SK-MEL-5 (cell line): ENCODE measurements at regions not wholly inside any gene's neighbourhood (a gene's known extent, or its start where the extent isn't known, plus 50 kb on each side); places are given as distances from the start of the nearest gene placed in this dataset.
"Not testable (repeated sequence)": the region's sequence is repeated elsewhere in the genome, so short reads cannot be mapped to it uniquely, and the experiment has no call there.

Source experiments
- DNase-seq: peaks from one replicate; pipeline ENCODE4 v3.0.0-alpha.2; 2016; ENCODE audit warnings: low read depth, low spot score
- in situ Hi-C: cut with HindIII; loops from 2 replicates; pipeline ENCODE4 v1.10.0; 2016; ENCODE audit warnings: low sequenced_read_pairs, high pct_unique_total_duplicates, low pct_unique_long_range_greater_than_20kb

DNA sequence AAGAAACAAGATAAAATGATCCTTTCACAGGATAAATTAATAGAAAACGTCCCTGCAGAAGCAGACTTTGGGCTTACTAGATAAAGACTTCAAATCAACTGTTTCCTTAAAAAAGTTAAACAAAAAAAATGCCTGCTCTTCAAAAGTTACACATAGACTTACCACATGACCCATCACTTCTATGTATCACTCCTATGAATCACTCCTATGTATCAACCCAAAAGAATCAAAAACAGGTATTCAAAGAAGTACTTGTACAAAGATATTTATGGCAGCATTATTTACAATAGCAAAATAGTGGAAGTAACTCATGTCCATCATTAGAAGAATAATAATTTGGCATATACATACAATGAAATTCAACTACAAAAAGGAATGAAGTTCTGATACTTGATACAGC is 56.3 kb upstream of the PRDM9 start:
- no peak for DNase-seq

GRCh38 chr5:23450187-23450586 is 57.2 kb upstream of the PRDM9 start:
- in situ Hi-C loops = no loop called here
- DNase-seq = peak; percentile 73

More for the DNA sequence above, 56.3 kb upstream of the PRDM9 start:
- in situ Hi-C loops = no loop called here

DNA sequence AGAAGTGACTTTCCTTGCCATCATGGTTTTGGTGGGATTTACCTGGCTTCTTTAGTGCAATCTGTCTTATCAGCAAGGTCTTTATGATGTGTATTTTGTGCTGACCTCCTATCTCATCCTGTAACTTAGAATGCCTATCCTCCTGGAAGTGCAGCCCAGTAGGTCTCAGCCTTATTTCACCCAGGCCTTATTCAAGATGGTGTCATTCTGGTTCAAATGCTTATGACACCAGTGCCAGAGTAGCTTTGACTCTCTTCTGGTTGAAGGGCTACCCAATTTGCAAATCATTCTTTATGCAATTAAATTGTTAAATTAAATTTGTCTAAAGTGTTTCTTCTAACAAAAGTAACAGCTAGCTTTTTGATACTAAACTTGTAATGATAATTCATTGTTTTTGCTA is 58.8 kb upstream of the PRDM9 start:
- in situ Hi-C loops = no loop called here
- DNase-seq = no peak

GRCh38 chr5:23446424-23446823 is 61.0 kb upstream of the PRDM9 start:
- in situ Hi-C loops = no loop called here
- no peak for DNase-seq

DNA sequence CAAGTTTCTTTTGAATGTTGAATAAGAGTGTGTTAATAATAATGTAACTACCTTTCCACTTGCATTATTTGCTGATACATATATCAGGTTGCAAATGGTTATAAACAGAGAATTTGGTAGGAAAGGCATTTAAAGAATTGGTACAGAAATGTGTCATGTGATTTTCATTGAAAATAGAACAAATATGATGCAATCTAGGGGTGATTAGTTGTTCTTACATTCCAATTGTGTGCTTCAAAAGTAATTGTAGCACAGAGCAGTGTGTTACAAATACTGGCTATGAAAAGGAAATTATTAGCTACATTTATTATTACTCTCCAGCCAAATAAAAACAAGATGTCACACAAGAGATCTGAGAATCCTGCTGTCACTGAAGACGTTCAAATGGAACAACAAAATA is 61.8 kb upstream of the PRDM9 start:
- no peak for DNase-seq
- in situ Hi-C loops = no loop called here

- peak; percentile 22 for DNase-seq
- in situ Hi-C loops = no loop called here
Observed at GRCh38 chr5:23440703-23441102, 66.7 kb upstream of the PRDM9 start.

- no peak for DNase-seq
- in situ Hi-C loops = no loop called here
Observed at GRCh38 chr5:23437011-23437410, 70.4 kb upstream of the PRDM9 start.

DNA sequence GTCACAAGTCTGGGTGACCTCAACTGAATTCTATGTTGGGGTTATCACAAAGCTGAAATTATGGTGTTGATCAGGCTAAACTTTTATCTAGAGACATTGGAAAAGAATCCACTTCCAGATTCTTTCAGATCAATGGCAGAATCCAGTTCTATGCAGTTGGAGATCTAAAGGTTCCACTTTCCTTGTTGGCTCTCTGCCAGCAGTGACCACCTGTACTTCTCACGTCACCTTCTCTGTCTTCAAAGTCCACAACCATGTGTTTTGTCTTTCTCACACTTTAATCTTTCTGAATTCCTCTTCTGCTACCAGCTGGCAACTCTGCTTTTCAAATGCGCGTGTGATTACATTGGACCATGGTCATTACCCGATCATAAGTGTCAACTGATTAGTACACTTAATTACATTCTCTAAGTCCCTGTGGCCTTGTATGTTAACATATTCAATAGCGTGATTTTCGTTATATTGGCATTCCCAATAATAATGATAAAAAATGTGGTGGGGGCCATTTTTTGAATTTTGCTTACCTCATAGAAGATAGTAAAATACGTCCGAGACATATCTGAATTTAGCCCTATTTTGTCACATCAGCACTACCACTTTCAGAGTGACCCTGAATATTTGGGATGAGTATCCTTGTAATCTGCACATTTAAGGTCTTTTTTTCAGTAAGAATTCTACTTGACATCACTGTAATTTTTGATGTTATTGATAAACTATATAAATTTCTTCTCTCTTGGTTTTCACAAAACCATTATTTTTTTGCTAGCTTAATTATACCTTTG is 73.7 kb upstream of the PRDM9 start:
- in situ Hi-C loops = no loop called here
- no peak for DNase-seq

DNA sequence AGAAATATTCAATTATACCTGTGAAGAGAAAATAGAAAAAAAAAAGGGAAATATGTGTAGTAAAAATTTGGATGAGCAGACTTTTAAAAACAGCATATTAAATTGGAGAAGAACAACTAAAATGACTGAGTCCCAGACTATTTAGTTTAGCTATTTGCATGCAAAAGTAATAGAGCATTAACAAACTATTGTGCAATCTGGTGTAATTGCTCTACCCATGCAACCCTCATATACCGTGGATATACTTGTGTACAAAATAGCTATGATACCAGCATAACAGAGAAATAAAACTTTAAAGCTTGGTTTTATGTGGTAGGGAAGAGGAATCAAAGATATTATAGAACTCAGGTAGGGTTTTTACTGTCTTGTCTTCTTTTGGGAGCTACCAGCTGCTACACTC is 78.7 kb upstream of the PRDM9 start:
- in situ Hi-C loops = no loop called here
- DNase-seq = no peak

DNA sequence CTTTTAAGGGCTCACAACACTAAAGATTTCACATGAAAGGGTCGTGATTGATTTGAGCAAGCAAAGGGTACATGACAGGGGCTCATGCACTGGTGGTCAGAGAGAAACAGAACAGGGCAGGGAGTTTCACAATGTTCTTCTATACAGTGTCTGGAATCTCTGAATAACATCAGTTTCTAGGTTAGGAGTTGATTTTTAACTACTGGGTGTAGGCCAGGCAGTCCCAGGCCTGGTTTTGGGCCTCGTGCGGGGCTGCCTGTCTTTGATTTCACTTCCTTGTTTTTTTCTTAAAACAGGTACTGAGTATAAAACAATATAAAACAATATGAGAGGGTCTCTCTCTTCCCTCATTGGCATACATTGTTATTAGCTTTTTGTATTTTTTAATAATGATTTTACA is 87.2 kb upstream of the PRDM9 start:
- in situ Hi-C loops = not testable (repeated sequence)

DNA sequence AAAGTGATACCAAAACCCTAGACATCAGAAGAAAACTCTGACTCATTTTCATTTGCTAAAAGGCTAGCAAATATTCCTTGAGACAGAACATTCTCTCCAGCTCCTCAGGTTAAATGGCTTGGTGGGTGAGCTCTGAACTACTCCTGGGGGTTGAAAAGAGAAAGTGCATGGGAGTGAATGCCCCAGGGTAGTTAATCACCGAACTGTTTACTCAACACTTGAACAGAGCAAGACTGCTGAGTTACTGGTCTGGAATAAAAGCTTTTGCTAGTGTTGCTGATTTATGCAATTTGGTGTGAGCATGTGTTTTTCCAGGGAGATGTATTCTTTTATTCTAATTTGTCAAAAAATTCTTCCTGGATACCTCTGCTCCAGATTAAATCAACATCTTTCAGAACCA is 88.3 kb upstream of the PRDM9 start:
- in situ Hi-C loops = no loop called here
- DNase-seq = peak; percentile 35

More for the DNA sequence above, 87.2 kb upstream of the PRDM9 start:
- not testable (repeated sequence) for DNase-seq

DNA sequence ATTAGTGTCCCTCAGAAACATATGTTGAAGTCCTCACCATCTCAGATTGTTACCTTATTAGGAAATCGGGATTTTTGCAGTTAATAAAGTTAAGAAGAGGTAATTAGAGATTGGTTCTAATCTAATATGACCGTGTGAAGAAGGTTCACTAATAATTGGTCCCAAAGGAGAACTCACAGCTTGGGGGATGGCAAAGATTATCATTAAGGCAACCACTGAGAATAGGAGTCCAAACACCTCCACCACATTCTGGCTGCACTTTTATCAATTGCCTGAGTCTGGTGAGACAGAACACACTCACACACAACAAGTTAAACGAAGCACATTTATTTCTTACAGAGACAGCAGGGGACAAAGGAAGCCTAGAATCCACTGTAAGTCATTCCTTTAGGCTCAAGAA is 94.9 kb upstream of the PRDM9 start:
- in situ Hi-C loops = no loop called here
- DNase-seq = no peak

GRCh38 chr5:23411994-23412393 is 95.4 kb upstream of the PRDM9 start:
- in situ Hi-C loops = no loop called here
- no peak for DNase-seq

DNA sequence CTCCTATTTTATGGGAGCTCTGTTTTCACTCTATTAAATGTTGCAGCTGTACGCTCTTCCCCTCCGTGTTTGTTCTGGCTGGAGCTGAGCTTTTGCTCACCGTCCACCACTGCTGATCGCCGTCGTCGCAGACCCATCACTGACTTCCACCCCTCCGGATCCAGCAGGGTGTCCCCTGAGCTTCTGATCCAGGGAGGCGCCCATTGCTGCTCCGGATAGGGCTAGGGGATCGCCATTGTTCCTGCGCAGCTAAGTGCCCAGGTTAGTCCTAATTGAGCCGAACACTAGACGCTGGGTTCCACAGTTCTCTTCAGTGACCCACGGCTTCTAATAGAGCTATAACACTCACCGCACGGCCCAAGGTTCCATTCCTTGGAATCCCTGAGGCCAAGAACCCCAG is 96.2 kb upstream of the PRDM9 start:
- DNase-seq = no peak
- in situ Hi-C loops = no loop called here

DNA sequence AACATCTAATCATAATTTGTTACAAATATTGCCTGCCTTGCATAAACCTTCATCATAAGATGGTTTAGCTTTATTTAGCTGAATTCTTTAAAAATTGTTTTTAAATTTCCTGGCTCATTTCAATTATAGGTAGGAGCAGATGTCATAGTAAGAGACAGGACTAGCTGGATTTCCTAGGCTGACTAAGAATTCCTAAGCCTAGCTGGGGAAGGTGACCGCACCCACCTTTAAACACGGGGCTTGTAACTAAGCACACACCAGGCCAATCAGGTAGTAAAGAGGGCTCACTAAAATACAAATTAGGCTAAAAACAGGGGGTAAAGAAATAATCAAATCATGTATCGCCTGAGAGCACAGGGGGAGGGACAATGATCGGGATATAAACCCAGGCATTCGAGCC is 96.6 kb upstream of the PRDM9 start:
- in situ Hi-C loops, DNase-seq: not testable (repeated sequence)

GRCh38 chr5:23405316-23406068 is 101.9 kb upstream of the PRDM9 start:
- in situ Hi-C loops = no loop called here
- peak; percentile 49 for DNase-seq

GRCh38 chr5:23402585-23402984 is 104.8 kb upstream of the PRDM9 start:
- in situ Hi-C loops = no loop called here
- DNase-seq = no peak

GRCh38 chr5:23400951-23401350 is 106.5 kb upstream of the PRDM9 start:
- no peak for DNase-seq
- in situ Hi-C loops = no loop called here

DNA sequence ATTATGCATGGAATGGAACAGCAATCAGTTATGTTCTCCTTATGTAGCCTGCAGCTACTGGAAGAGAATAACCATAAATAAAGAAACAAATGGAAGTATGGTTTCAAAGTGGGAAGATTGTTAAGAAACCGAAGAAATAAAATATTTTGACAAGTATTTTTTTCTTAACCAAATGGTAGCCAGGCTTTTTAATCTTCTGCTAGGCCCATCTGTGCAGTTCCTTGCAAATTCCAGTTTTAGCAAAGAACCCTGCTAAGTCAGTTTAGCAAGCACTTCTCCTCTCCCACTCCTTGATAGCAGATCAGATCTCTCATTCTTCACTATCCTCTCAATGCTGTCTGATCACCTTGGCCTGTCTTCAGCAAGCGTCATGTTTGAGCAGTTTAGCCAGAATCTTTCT is 111.1 kb upstream of the PRDM9 start:
- in situ Hi-C loops = no loop called here
- no peak for DNase-seq
